SU-DHL-6 (cell line): ENCODE measurements at regions not wholly inside any gene's neighbourhood (a gene's known extent, or its start where the extent isn't known, plus 50 kb on each side); places are given as distances from the start of the nearest gene placed in this dataset.
A peak's percentile ranks its signal among the peaks of the same experiment; 100 is the strongest.

Source experiments
- H2AFZ ChIP-seq: fragments of 200-600 bp; sonication (generic); 2 replicates; pipeline ENCODE4 v1.6.1; 2014; ENCODE audit warnings: low read depth, mild to moderate bottlenecking, moderate library complexity, mixed read lengths, antibody characterized with exemption, low read length; ENCODE audit not compliant: severe bottlenecking
- H3F3A ChIP-seq: fragments of 200-600 bp; shearing (Covaris generic); 2 replicates; pipeline ENCODE4 v1.6.0; 2016; ENCODE audit warnings: antibody characterized with exemption, mild to moderate bottlenecking; ENCODE audit not compliant: insufficient read depth
- H3K27ac ChIP-seq: fragments of 200-600 bp; sonication (generic); 2 replicates; pipeline ENCODE4 v1.5.1; 2016; ENCODE audit warnings: low read depth, mild to moderate bottlenecking, low read length, moderate library complexity, mixed read lengths
- H3K27me3 ChIP-seq: fragments of 200-600 bp; sonication (generic), shearing (Covaris generic); 2 replicates; pipeline ENCODE4 v1.6.0; 2014; ENCODE audit warnings: mild to moderate bottlenecking, low read length
- H3K36me3 ChIP-seq: fragments of 200-600 bp; sonication (generic); 2 replicates; pipeline ENCODE4 v1.6.1; 2014; ENCODE audit warnings: mild to moderate bottlenecking, low read length, mixed read lengths
- H3K4me2 ChIP-seq: fragments of 300-600, 200-600 bp; shearing (Covaris generic), sonication (generic); 2 replicates; pipeline ENCODE4 v1.6.0; 2014; ENCODE audit warnings: low read length, low read depth, mild to moderate bottlenecking; ENCODE audit not compliant: poor library complexity, severe bottlenecking
- H3K4me3 ChIP-seq: fragments of 200-600 bp; sonication (generic); 2 replicates; pipeline ENCODE4 v1.5.1; 2014; ENCODE audit warnings: antibody characterized with exemption, low read length, mild to moderate bottlenecking, mixed read lengths; ENCODE audit not compliant: insufficient read depth, poor library complexity, severe bottlenecking
- H3K79me2 ChIP-seq: fragments of 200-600 bp; sonication (generic); 2 replicates; pipeline ENCODE4 v1.6.1; 2014; ENCODE audit warnings: mild to moderate bottlenecking, low read length, moderate library complexity; ENCODE audit not compliant: insufficient read depth
- H3K9ac ChIP-seq: fragments of 200-600 bp; sonication (generic); 2 replicates; pipeline ENCODE4 v1.7.0; 2014; ENCODE audit warnings: mild to moderate bottlenecking, low read length
- H3K9me2 ChIP-seq: fragments of 200-600 bp; sonication (generic); replicated peaks from 2 replicates; pipeline ENCODE4 v1.6.1; 2014; ENCODE audit warnings: low read length; ENCODE audit not compliant: insufficient read depth
- H3K9me3 ChIP-seq: fragments of 200-600 bp; sonication (generic); 2 replicates; pipeline ENCODE4 v1.6.1; 2014; ENCODE audit warnings: low read length, mixed read lengths; ENCODE audit not compliant: insufficient read depth
- H4K20me1 ChIP-seq: fragments of 200-600 bp; sonication (generic); 2 replicates; pipeline ENCODE4 v1.6.1; 2014; ENCODE audit warnings: low read depth, mild to moderate bottlenecking, antibody characterized with exemption, low read length, moderate library complexity, mixed read lengths
- CTCF ChIP-seq: fragments of 200-600 bp; sonication (generic); IDR thresholded peaks from one replicate; pipeline ENCODE4 v1.5.1; 2017; ENCODE audit warnings: antibody characterized with exemption, mild to moderate bottlenecking, low read length, moderate library complexity; ENCODE audit not compliant: insufficient read depth, poor library complexity, severe bottlenecking
- EZH2phosphoT487 ChIP-seq: fragments of 200-600 bp; sonication (generic), shearing (Covaris generic); conservative IDR thresholded peaks from 2 replicates; pipeline ENCODE4 v1.6.1; 2018; ENCODE audit warnings: mild to moderate bottlenecking, antibody characterized with exemption, low read length, moderate library complexity, mixed read lengths

- TF ChIP-seq CTCF (peak; percentile 57), EZH2phosphoT487 (no peak)
- no peak overlapping the region for H2AFZ ChIP-seq
- H3K27me3 ChIP-seq, result no peaks in the 10 kb centered on the region
- H3K4me3 ChIP-seq, result no peak overlapping the region
- H3K79me2 ChIP-seq, result no peaks in the 10 kb centered on the region
- no peaks in the 10 kb centered on the region for H3K36me3 ChIP-seq
- no peaks in the 10 kb centered on the region for H3K9me3 ChIP-seq
- no peak overlapping the region for H3K4me2 ChIP-seq
- no peaks in the 10 kb centered on the region for H4K20me1 ChIP-seq
- H3F3A ChIP-seq, result no peaks in the 10 kb centered on the region
- no peak overlapping the region for H3K27ac ChIP-seq
- no peaks in the 10 kb centered on the region for H3K9me2 ChIP-seq
- H3K9ac ChIP-seq, result no peak overlapping the region
These were observed 82.4 kb downstream of the MTNR1A start for GRCh38 chr4:186472948-186473347.

GRCh38 chr4:186471441-186471840 is 83.9 kb downstream of the MTNR1A start:
- TF ChIP-seq CTCF, result no peak
- TF ChIP-seq EZH2phosphoT487, result no peak
- no peak overlapping the region for H3K4me3 ChIP-seq

DNA sequence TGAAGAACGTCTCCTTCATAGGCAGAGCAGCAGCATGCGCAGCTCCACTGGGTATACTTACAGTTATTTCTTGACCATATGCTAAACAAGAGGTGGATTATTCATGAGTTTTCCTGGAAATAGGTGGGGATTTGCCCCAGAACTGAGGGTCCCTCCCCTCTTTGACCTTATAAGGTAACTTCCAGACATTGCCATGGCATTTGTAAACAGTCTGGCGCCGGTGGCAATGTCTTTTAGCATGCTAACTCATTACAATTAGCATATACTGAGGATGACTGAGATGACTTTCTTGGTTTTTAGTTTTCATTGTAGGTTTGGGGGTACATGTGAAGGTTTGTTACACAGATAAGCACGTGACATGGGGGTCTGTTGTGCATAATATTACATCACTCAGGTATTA is 97.3 kb downstream of the MTNR1A start:
- H3F3A ChIP-seq, result no peaks in the 10 kb centered on the region
- no peak overlapping the region for H3K9ac ChIP-seq
- H3K9me2 ChIP-seq, result no peaks in the 10 kb centered on the region
- no peak overlapping the region for H3K27ac ChIP-seq
- H2AFZ ChIP-seq, result no peak overlapping the region
- no peaks in the 10 kb centered on the region for H3K36me3 ChIP-seq
- H3K9me3 ChIP-seq, result no peaks in the 10 kb centered on the region
- no peaks in the 10 kb centered on the region for H3K79me2 ChIP-seq
- no peak overlapping the region for H3K4me2 ChIP-seq
- TF ChIP-seq EZH2phosphoT487 (no peak), CTCF (no peak)
- no peak overlapping the region for H3K4me3 ChIP-seq
- no peaks in the 10 kb centered on the region for H4K20me1 ChIP-seq
- H3K27me3 ChIP-seq, result no peaks in the 10 kb centered on the region

More at GRCh38 chr4:186471441-186471840, 83.9 kb downstream of the MTNR1A start:
- H3K9ac ChIP-seq, result no peak overlapping the region
- H3K4me2 ChIP-seq, result no peak overlapping the region
- no peak overlapping the region for H3K27ac ChIP-seq
- H3K79me2 ChIP-seq, result no peaks in the 10 kb centered on the region
- H3K9me3 ChIP-seq, result no peaks in the 10 kb centered on the region
- H3F3A ChIP-seq, result no peaks in the 10 kb centered on the region
- no peaks in the 10 kb centered on the region for H3K27me3 ChIP-seq
- no peak overlapping the region for H2AFZ ChIP-seq
- H3K9me2 ChIP-seq, result no peaks in the 10 kb centered on the region
- H4K20me1 ChIP-seq, result no peaks in the 10 kb centered on the region
- H3K36me3 ChIP-seq, result no peaks in the 10 kb centered on the region
